Activated naive CD4-positive, alpha-beta T cell treated with anti-CD3 and anti-CD28 coated beads, Interleukin-2, amount 50 U/mL, for 16 hours (primary cell): ENCODE measurements at regions not wholly inside any gene's neighbourhood (a gene's known extent, or its start where the extent isn't known, plus 50 kb on each side); places are given as distances from the start of the nearest gene placed in this dataset.
"Not testable (repeated sequence)": the region's sequence is repeated elsewhere in the genome, so short reads cannot be mapped to it uniquely, and the experiment has no call there.

Source experiments
- DNase-seq: peaks from one replicate; pipeline ENCODE4 v3.0.0-alpha.2; 2020

DNA sequence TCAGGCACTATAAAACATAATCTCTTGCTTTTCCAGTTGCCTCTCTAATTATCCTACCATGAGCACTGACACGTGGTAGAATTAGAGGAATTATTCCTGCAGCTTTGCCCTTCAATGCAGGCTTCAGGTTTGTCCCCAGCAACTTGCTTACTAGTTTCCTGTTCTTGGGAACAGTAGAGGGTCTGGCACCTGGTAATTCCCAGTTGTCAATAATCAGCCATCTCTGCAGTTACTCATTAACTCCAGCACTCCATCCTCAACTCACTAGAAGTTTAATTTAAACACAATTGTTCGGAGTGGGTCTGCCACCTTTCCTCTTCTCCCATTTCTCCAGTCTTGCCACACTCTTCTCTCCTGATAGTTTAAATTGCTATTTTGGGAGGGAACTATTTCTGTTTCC lies 324.3 kb upstream of the KIAA1217 start:
- DNase-seq: no peak

- DNase-seq: no peak
Measured at GRCh38 chr10:23885853-23886252, 323.1 kb upstream of the KIAA1217 start.

- DNase-seq: no peak
Measured at GRCh38 chr10:23886355-23886754, 322.6 kb upstream of the KIAA1217 start.

- DNase-seq: no peak
Measured at GRCh38 chr10:23891301-23891700, 317.6 kb upstream of the KIAA1217 start.

- no peak for DNase-seq
Measured at GRCh38 chr10:23892296-23892695, 316.6 kb upstream of the KIAA1217 start.

DNA sequence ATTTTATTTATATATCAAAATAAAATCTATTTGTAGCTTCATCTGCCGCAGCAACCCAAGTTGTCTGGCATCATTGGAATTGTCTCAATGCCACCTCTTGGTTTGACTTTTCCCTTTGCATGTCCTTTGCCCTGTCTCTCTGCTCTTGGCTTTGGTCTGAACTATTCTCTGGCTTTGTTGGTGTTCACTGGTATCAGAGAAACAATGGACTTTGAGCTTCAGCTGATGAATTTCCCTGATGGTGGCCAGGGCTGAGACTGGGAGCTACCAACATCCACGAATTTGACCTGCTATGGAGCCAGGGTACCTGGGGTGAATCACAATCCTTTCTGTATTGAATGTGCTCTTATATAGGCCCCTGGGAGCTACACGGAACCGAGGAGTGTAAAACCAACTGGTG lies 311.7 kb upstream of the KIAA1217 start:
- no peak for DNase-seq

DNA sequence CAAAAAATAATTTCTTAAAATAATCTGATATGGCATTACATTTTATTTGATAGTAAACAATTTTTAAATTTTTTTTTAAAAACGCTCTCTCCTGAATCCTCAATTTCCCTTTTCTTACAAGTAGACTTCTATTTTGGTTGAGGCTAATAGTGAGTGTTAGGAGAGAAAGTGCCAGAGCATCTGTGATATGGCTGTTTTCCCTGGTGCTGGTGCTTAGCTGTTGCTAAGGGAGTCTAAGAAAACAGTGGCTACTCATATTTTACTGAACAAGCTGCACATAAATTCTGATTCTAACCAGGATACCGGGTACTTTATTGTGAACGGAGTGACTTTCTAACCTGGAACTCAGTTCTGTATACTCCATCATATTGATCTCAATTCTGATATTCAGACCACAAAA lies 311.1 kb upstream of the KIAA1217 start:
- no peak for DNase-seq

DNA sequence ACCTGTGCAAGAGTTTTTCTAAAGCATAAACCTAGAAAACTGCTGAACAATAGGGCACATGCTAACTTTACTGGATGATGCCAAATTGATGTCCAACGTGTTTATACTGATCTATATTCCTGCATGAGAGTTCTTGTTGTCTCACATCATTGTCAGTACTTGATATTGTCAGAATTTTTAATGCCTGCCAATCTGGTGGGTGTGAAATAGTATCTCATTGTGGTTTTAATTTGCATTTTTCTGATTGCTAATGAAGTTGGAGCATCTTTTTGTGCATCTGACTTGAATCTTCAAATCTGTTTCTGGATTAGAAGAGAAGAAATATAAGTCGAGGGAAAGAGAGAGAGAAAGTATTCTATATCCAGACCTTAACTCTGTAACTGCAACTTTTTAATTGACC lies 309.8 kb upstream of the KIAA1217 start:
- DNase-seq: no peak

DNA sequence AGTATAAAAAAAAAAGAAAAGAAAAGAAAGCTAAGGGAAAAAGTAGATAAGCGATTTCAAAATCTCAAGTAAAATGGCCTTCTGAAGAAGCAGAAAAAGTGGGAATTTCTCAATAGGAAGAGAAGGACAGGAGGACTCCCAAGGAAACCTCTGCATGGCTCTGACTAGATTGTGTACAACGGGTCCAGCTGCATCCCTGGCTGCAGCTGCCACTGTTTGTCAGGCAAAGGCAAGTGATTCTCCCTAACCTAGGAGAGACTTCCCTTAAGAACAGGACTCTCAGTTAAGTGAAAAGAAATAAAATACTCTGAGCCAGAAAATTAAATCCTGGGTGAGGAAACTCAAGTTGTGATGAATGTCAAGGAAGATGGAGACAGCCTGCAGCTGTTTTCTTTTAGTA lies 298.6 kb upstream of the KIAA1217 start:
- DNase-seq: no peak

- DNase-seq: no peak
Measured at GRCh38 chr10:23912884-23913404, 296.0 kb upstream of the KIAA1217 start.

DNA sequence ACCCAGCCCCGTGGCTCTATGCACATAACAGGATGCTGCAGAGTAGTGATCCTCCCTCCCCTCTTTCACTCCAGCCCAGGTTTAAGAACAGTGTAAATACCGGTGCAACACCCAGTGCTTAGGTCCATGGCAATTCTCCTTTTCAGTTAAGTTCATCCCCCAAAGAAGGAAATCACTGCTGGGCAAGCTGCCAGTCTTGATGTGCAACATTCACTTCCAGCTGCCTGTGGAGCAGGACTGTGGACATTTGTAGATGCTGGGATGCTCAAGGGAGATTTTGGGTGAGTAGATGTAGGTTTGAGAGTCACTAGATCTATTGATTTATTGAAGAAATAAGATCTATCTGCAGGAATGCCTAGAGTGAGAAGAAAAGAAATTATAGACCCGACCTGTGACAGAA lies 294.3 kb upstream of the KIAA1217 start:
- no peak for DNase-seq

DNA sequence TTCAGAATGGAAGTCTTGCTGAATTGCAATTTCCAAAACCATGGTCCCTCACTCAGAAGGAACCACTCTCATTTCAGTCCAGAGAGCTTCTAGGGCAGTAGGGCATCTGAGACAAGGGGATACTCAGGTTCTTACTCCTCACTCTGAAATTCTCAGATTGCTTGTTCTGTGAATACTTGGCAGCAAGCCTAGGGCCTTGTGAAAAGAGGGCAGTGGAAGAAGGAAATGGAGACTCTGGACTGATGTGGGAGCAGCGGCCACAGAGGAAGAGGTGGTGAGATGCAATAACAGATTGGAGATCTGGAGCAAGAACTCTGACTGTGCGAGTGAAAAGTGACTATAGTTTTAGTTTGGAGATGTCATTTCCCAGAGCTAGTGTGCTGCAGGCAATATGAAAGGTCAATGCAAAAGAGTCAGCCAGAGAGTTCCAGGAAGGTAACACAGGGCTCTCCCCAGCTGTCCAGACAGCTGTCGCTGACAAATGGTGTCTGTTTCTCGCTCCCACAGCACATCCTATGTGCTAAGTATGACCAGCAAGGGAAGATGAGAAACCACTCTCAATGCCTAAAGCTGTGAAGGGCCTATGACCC lies 291.6 kb upstream of the KIAA1217 start:
- no peak for DNase-seq

- no peak for DNase-seq
Measured at GRCh38 chr10:23918090-23918723, 290.7 kb upstream of the KIAA1217 start.

DNA sequence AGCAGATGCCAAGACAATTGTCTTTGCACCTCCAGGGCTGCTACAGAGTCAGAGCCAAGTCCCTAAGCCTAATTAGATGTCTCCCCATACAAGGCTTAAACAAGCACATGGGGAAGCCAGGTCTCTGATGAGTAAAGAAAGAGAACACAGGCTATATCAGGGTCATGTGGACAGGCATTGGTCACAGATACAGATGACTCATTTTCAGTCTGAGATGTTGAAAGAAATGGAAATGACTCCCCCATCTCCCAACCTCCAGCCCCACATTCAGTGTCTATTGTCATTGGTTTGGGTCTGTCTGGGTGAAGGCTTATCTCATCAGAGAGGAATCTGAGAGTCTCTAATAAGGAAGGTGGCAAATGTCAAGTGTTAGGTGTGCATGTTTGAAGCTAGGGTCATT lies 290.1 kb upstream of the KIAA1217 start:
- no peak for DNase-seq

DNA sequence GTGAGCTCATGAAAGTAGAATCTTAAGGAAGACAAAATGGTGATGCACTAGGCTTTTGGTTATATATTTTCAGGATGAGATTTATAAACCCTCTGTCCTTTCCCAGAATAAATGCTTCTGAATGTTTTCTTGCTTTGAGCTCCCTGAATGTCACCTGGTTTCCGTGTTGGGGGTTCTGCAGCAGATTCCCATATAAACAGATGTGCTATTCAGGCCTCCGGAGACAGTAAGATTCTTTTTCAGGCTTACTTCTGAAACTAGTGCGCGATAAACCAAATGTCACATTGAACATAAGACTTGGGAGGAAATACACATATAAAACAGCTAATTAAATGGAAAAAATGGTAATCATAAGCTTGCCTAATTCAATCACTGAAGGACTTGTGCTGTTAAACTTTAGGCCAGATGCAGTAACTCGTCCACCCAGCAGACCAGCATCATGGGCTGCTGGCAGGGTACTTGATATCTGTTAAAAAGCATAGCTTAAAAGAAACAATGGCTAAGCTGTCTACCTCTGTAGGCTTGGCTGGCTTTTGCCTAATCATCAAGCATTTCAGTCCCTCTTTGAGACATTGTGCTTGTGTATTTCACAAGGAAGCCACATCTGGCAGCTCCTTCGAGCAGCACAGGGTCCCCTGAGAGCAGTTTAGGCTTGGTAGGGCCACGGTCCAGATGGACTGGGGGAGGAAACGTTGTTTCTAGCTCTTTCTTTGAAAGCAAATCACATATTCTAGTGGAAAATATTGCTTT lies 281.2 kb upstream of the KIAA1217 start:
- DNase-seq: no peak

GRCh38 chr10:23934023-23934422 lies 274.9 kb upstream of the KIAA1217 start:
- DNase-seq: not testable (repeated sequence)

DNA sequence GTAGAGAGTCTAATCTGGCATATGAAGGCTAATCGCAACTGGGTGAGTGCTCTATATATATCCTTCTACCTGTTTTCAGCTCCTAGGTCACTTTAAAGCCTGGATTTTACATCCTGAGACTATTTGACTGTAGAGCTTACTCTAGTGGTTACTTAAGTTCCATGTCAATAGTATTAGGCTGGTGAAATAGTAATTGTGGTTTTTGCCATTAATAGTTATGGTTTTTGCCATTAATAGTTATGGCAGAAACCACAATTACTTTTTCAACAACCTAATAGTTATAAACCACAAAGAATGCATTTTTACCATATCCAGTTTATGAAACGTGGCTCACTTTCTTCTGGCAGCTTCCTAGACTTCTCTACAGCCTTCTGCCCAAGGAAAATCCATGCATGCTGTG lies 263.1 kb upstream of the KIAA1217 start:
- DNase-seq: no peak

- no peak for DNase-seq
Measured at GRCh38 chr10:23951841-23952240, 257.1 kb upstream of the KIAA1217 start.

DNA sequence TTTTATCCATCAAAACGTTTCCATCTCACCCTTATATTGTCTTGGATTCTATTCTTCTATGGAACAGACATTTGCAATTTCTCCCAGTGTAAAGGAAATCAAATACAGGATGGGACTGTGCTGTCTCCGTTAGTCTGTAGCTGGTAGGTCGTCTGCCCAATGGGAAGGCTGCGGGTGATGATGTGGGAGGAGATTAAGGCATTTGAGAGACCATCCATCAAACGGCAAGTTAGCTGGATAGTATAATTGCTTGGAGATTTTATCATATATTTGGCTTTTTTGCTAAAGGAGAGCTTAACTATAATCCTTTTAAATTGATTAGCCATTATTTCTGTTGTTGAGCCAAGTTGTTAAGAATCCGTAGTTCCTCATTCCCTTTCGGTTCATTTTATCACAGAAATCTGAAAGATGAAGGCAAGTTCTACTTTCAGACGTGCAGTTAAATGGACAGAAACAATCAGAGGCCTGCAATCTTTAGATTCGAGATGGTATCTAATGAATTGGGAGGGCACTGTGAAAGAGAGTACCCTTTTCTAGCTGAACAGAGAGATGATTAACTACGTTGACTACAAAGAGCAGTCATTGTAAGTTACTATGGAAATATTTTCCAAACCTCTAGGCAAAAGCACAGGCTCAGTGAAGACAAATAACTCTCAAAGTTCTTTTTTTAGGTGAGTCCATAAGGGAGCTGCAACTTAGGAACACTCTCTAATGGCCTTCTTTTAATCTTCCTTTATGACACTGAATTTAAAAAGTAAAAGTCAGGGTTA lies 253.3 kb upstream of the KIAA1217 start:
- no peak for DNase-seq

DNA sequence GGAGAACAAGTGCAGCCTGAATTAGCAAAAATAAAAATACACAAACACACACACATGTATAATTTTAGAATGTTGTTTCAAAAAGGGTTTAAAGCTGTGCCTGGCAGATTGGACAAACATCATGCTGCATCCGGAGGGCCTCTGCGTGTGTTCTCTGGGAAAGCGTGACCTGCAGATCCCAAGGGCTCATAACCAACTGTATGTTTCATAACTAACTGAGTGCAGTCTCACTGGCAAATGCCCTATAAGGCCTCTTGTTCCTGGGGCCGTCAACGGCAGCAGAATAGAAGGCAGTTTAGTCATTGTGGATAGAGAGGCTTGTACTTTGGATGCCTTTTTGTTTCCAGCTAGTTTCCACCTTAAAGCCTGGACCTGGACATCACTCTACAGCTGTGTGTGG lies 243.8 kb upstream of the KIAA1217 start:
- DNase-seq: no peak

GRCh38 chr10:23965880-23966279 lies 243.1 kb upstream of the KIAA1217 start:
- no peak for DNase-seq

DNA sequence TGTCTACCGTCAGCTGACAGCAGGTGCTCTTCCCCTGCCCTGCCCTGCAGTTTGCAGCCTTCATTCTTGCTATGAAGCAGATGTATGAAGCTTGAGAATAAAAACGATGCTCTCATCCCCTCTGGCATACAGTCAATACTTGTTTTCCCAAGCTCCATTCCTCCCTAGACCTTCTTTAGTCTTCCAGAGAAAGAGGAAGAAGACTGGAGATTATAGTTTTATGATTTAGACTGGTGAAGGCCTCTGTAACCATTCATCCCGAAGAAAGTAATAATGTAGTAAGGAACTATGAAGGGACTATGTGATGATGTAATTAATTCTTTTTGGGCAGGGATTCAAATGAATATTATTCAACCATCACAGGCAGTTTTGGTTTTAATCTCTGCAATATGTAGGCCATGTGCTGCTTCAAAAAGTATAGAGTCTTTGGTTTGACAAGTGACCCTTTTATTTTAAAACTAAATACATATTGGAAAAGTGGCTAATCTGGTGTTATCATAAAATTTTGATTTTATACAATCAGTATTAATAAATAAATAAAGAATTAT lies 242.4 kb upstream of the KIAA1217 start:
- no peak for DNase-seq

DNA sequence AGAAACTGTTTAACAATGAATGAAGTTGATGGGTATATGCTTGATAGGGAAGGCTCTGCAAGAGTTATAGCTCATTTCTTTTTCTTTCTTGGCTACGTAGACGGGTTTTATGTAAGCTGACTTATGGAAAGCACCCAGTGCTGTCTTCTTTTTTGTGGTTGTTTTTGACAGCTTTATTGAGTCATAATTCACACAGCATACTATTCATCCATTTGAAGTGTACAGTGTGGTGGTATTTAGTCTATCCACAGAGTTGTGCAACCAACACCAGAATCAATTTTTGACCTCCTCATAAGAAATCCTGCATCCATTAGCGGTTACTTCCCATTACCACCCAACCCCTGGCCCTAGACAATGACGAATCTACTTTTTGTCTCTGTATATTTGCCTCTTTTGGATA lies 240.6 kb upstream of the KIAA1217 start:
- DNase-seq: no peak
